ENCODE measurements at regions not wholly inside any gene's neighbourhood (a gene's known extent, or its start where the extent isn't known, plus 50 kb on each side); places are given as distances from the start of the nearest gene placed in this dataset.

- no peak for TF ChIP-seq EZH2phosphoT487 (IDR thresholded peaks at IDR 0.05; ENCODE audit: insufficient read depth, low read depth)
- TF ChIP-seq EZH2 (IDR thresholded peaks at IDR 0.05; ENCODE audit: insufficient read depth, poor library complexity, severe bottlenecking): no peak
Observed at GRCh38 chr14:101377069-101377468, 184.2 kb upstream of the DIO3 start.
